Activated CD4-positive, alpha-beta T cell treated with anti-CD3 and anti-CD28 coated beads, Interleukin-2, amount 10 ng/mL, durations not matched to agents 7 days and 5 days (primary cell): ENCODE measurements at regions not wholly inside any gene's neighbourhood (a gene's known extent, or its start where the extent isn't known, plus 50 kb on each side); places are given as distances from the start of the nearest gene placed in this dataset.
A peak's percentile ranks its signal among the peaks of the same experiment; 100 is the strongest.
"Not testable (repeated sequence)": the region's sequence is repeated elsewhere in the genome, so short reads cannot be mapped to it uniquely, and the experiment has no call there.

Source experiments
- CTCF ChIA-PET: fragments of 350-600 bp; sonication (Branson Sonifier 250); formaldehyde crosslinking; loops from one replicate; lab custom pipeline; 2021; ENCODE audit warnings: antibody characterized with exemption; lab: Charles Lee
- POLR2A ChIA-PET: fragments of 350-600 bp; sonication (Branson Sonifier 250); formaldehyde crosslinking; loops from one replicate; lab custom pipeline; 2021; ENCODE audit warnings: antibody characterized with exemption; lab: Charles Lee
- DNase-seq: peaks from one replicate; pipeline ENCODE4 v3.0.0-alpha.2; 2020
- H3K27ac Mint-ChIP-seq: one replicate; pipeline ENCODE4 v1.8.0; 2021; ENCODE audit warnings: mild to moderate bottlenecking, moderate library complexity, mixed read lengths
- H3K27me3 Mint-ChIP-seq: one replicate; pipeline ENCODE4 v1.8.0; 2021; ENCODE audit warnings: mixed read lengths
- H3K36me3 Mint-ChIP-seq: one replicate; pipeline ENCODE4 v1.8.0; 2021; ENCODE audit warnings: low read depth, mixed read lengths
- H3K4me1 Mint-ChIP-seq: one replicate; pipeline ENCODE4 v1.8.0; 2021; ENCODE audit warnings: mixed read lengths
- H3K4me3 Mint-ChIP-seq: one replicate; pipeline ENCODE4 v1.8.0; 2021; ENCODE audit warnings: mild to moderate bottlenecking, moderate library complexity, mixed read lengths
- H3K9me3 Mint-ChIP-seq: one replicate; pipeline ENCODE4 v1.8.0; 2021; ENCODE audit warnings: mixed read lengths

- DNase-seq, H3K27ac Mint-ChIP-seq, H3K36me3 Mint-ChIP-seq, H3K4me3 Mint-ChIP-seq, POLR2A ChIA-PET, H3K4me1 Mint-ChIP-seq: not testable (repeated sequence)
- peaks cover 37% of the 10 kb centered on the region for H3K27me3 Mint-ChIP-seq
- H3K9me3 Mint-ChIP-seq: peaks cover 11% of the 10 kb centered on the region
- CTCF ChIA-PET: interaction anchor here (0.6 to 0.8 kb wide), 2 partner anchors 66 to 264 kb away, joined by 3 read pairs; no protein-coding TSS in a partner anchor
These were observed 71.9 kb upstream of the GJB6 start for GRCh38 chr13:20304061-20304460.

- no peak overlapping the region for H3K27ac Mint-ChIP-seq
- H3K4me1 Mint-ChIP-seq: no peaks in the 10 kb centered on the region
- DNase-seq: no peak
- POLR2A ChIA-PET: no interaction called here
- no peak overlapping the region for H3K4me3 Mint-ChIP-seq
- H3K36me3 Mint-ChIP-seq: no peaks in the 10 kb centered on the region
- CTCF ChIA-PET: no interaction called here
- H3K9me3 Mint-ChIP-seq: peaks cover 11% of the 10 kb centered on the region
- H3K27me3 Mint-ChIP-seq: peaks cover 36% of the 10 kb centered on the region
These were observed 71.5 kb upstream of the GJB6 start for GRCh38 chr13:20303636-20304035.

GRCh38 chr13:20301403-20302071 lies 69.4 kb upstream of the GJB6 start:
- H3K4me3 Mint-ChIP-seq: no peak overlapping the region
- DNase-seq: no peak
- no peaks in the 10 kb centered on the region for H3K4me1 Mint-ChIP-seq
- H3K9me3 Mint-ChIP-seq: no peaks in the 10 kb centered on the region
- ChIA-PET POLR2A (no interaction called here), CTCF (no interaction called here)
- no peaks in the 10 kb centered on the region for H3K36me3 Mint-ChIP-seq
- H3K27ac Mint-ChIP-seq: no peak overlapping the region
- peaks cover 25% of the 10 kb centered on the region for H3K27me3 Mint-ChIP-seq

GRCh38 chr13:20301015-20301402 lies 68.9 kb upstream of the GJB6 start:
- CTCF ChIA-PET: no interaction called here
- peaks cover 25% of the 10 kb centered on the region for H3K27me3 Mint-ChIP-seq

GRCh38 chr13:20297181-20297580 lies 65.1 kb upstream of the GJB6 start:
- ChIA-PET CTCF (no interaction called here), POLR2A (no interaction called here)
- DNase-seq: no peak
- H3K27me3 Mint-ChIP-seq: peaks cover 20% of the 10 kb centered on the region
- no peaks in the 10 kb centered on the region for H3K9me3 Mint-ChIP-seq
- H3K36me3 Mint-ChIP-seq: no peaks in the 10 kb centered on the region
- H3K4me3 Mint-ChIP-seq: no peak overlapping the region
- H3K27ac Mint-ChIP-seq: no peak overlapping the region
- H3K4me1 Mint-ChIP-seq: no peaks in the 10 kb centered on the region

More at GRCh38 chr13:20301015-20301402, 68.9 kb upstream of the GJB6 start:
- H3K9me3 Mint-ChIP-seq: no peaks in the 10 kb centered on the region
- POLR2A ChIA-PET: no interaction called here
- no peaks in the 10 kb centered on the region for H3K4me1 Mint-ChIP-seq
- no peak overlapping the region for H3K27ac Mint-ChIP-seq
- no peaks in the 10 kb centered on the region for H3K36me3 Mint-ChIP-seq
- H3K4me3 Mint-ChIP-seq: no peak overlapping the region
- no peak for DNase-seq

DNA sequence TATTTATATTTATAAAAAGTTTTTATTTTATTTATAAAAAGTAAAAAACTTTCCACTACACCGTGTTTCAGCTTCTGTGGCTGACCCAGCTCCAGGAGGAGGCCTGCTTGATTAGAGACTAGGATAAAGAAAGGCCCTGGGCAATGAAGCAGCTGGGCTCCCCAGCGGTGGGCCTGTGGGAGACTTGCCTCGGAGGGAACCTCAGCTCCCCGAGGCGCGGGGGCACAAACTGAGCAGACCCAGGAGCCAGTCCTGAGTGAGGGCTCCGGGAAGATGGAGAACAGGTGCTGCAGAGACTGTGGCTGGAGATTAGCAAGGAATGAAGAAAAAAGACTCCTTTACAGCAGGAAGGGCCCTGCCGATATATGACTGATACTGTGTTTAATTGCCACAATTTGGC lies 63.8 kb upstream of the GJB6 start:
- CTCF ChIA-PET: interaction anchor here (2.8 kb wide), 1 partner anchor 19 kb away, joined by 8 read pairs; no protein-coding TSS in a partner anchor
- Mint-ChIP-seq H3K4me1 (peaks cover 3% of the 10 kb centered on the region), H3K4me3 (no peak overlapping the region), H3K27me3 (peaks cover 12% of the 10 kb centered on the region), H3K36me3 (no peaks in the 10 kb centered on the region), H3K9me3 (no peaks in the 10 kb centered on the region), H3K27ac (no peak overlapping the region)
- DNase-seq: no peak
- POLR2A ChIA-PET: no interaction called here

DNA sequence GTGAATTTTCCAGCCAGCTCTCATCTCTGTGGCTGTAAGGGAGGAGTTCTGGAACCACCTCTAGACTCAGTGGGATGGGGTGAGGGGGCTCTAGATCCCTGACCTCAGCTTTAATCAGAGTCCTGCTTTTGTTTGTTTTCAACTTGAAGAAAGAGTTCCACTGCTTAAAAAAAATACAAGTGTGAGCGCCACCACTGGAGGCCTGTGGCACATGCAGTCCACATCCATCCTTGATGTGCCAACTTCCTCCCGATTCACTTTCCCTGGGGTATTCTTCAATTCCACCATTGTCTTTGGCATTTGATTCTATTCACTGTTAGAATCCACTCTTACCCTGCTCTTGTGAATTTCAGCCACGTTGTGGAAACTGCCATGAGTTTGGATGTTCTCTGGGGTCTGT lies 62.4 kb upstream of the GJB6 start:
- no peak for DNase-seq
- CTCF ChIA-PET: interaction anchor here (2.8 kb wide), 1 partner anchor 17 kb away, joined by 8 read pairs; no protein-coding TSS in a partner anchor
- no peaks in the 10 kb centered on the region for H3K9me3 Mint-ChIP-seq
- H3K27ac Mint-ChIP-seq: no peak overlapping the region
- H3K4me1 Mint-ChIP-seq: peaks cover 3% of the 10 kb centered on the region
- no peak overlapping the region for H3K4me3 Mint-ChIP-seq
- POLR2A ChIA-PET: no interaction called here
- no peaks in the 10 kb centered on the region for H3K36me3 Mint-ChIP-seq
- H3K27me3 Mint-ChIP-seq: peaks cover 4% of the 10 kb centered on the region

GRCh38 chr13:20292301-20292700 lies 60.2 kb upstream of the GJB6 start:
- H3K36me3 Mint-ChIP-seq, DNase-seq, H3K27me3 Mint-ChIP-seq, H3K4me1 Mint-ChIP-seq, POLR2A ChIA-PET, CTCF ChIA-PET, H3K4me3 Mint-ChIP-seq, H3K27ac Mint-ChIP-seq, H3K9me3 Mint-ChIP-seq: not testable (repeated sequence)

GRCh38 chr13:20291675-20292074 lies 59.6 kb upstream of the GJB6 start:
- CTCF ChIA-PET: no interaction called here

DNA sequence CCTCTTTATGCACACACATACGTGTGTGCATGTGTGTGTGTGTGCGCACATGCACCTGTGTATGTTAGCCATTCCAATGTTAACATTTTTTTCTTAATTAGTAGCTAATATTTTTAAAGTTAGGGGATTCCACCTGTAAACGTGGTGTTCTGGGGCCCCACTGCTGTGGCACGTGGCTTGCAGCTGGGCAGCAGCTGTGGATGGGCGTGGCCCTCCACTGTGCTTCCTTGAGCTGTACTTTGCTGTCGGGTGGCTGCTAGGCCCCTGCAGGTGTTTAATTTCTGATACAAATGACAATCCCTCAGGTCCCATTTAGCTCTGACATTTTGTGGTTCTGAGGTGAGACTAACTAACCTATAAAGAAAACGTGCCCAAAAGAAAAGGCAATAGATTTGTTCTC lies 58.9 kb upstream of the GJB6 start:
- H3K27ac Mint-ChIP-seq: no peak overlapping the region
- peaks cover 3% of the 10 kb centered on the region for H3K4me1 Mint-ChIP-seq
- peaks cover 4% of the 10 kb centered on the region for H3K36me3 Mint-ChIP-seq
- H3K9me3 Mint-ChIP-seq: peaks cover 13% of the 10 kb centered on the region
- H3K4me3 Mint-ChIP-seq: no peak overlapping the region
- no peak for DNase-seq
- ChIA-PET CTCF (no interaction called here), POLR2A (no interaction called here)
- peaks cover 5% of the 10 kb centered on the region for H3K27me3 Mint-ChIP-seq

More at GRCh38 chr13:20291675-20292074, 59.6 kb upstream of the GJB6 start:
- H3K27me3 Mint-ChIP-seq: peaks cover 5% of the 10 kb centered on the region
- H3K27ac Mint-ChIP-seq: no peak overlapping the region
- no peak overlapping the region for H3K4me3 Mint-ChIP-seq
- no peak for DNase-seq
- peaks cover 7% of the 10 kb centered on the region for H3K9me3 Mint-ChIP-seq
- peaks cover 3% of the 10 kb centered on the region for H3K4me1 Mint-ChIP-seq
- H3K36me3 Mint-ChIP-seq: no peaks in the 10 kb centered on the region
- POLR2A ChIA-PET: no interaction called here

GRCh38 chr13:20288561-20288960 lies 56.4 kb upstream of the GJB6 start:
- DNase-seq: no peak
- ChIA-PET POLR2A (no interaction called here), CTCF (no interaction called here)
- Mint-ChIP-seq H3K27ac (no peak overlapping the region), H3K27me3 (peaks cover 5% of the 10 kb centered on the region), H3K36me3 (peaks cover 4% of the 10 kb centered on the region), H3K9me3 (peaks cover 27% of the 10 kb centered on the region), H3K4me1 (peaks cover 3% of the 10 kb centered on the region), H3K4me3 (no peak overlapping the region)

- peaks cover 27% of the 10 kb centered on the region for H3K9me3 Mint-ChIP-seq
- CTCF ChIA-PET: interaction anchor here (0.7 kb wide), 1 partner anchor 258 kb away, joined by 3 read pairs; no protein-coding TSS in a partner anchor
- H3K4me3 Mint-ChIP-seq: no peak overlapping the region
- POLR2A ChIA-PET: no interaction called here
- peaks cover 3% of the 10 kb centered on the region for H3K4me1 Mint-ChIP-seq
- no peak overlapping the region for H3K27ac Mint-ChIP-seq
- peaks cover 5% of the 10 kb centered on the region for H3K27me3 Mint-ChIP-seq
- DNase-seq: no peak
- peaks cover 4% of the 10 kb centered on the region for H3K36me3 Mint-ChIP-seq
These were observed 55.9 kb upstream of the GJB6 start for GRCh38 chr13:20287976-20288375.

- DNase-seq: no peak
- CTCF ChIA-PET: interaction anchor here (1.1 kb wide), 1 partner anchor 30 kb away, joined by 3 read pairs; no protein-coding TSS in a partner anchor
- Mint-ChIP-seq H3K36me3 (peaks cover 6% of the 10 kb centered on the region), H3K27ac (peak overlapping the region; percentile 36), H3K9me3 (peaks cover 32% of the 10 kb centered on the region), H3K4me3 (no peak overlapping the region), H3K4me1 (no peaks in the 10 kb centered on the region), H3K27me3 (peaks cover 5% of the 10 kb centered on the region)
- POLR2A ChIA-PET: no interaction called here
These were observed 53.4 kb upstream of the GJB6 start for GRCh38 chr13:20285530-20285929.
